ENCODE measurements at regions not wholly inside any gene's neighbourhood (a gene's known extent, or its start where the extent isn't known, plus 50 kb on each side); places are given as distances from the start of the nearest gene placed in this dataset.

GRCh38 chr3:146892041-146892440, 286.9 kb upstream of the PLSCR5 start:
- Mint-ChIP-seq H3K36me3 (no peaks in the 10 kb centered on the region), H3K27me3 (no peaks in the 10 kb centered on the region), H3K4me1 (no peaks in the 10 kb centered on the region), H3K27ac (no peak overlapping the region), H3K4me3 (no peak overlapping the region), H3K9me3 (peaks cover 0 to 6% (median 1%) of the 10 kb centered on the region in 7 donors)
- DNase-seq (no peak), ATAC-seq (ENCODE audit: low read depth in 2 of 2) (no peak)

- Mint-ChIP-seq H3K27ac (no peak overlapping the region), H3K4me1 (no peaks in the 10 kb centered on the region), H3K36me3 (no peaks in the 10 kb centered on the region), H3K4me3 (no peak overlapping the region), H3K27me3 (no peaks in the 10 kb centered on the region), H3K9me3 (peaks cover 0 to 10% (median 2%) of the 10 kb centered on the region in 7 donors)
- DNase-seq = no peak
- no peak for ATAC-seq (ENCODE audit: low read depth in 2 of 2)
Measured at GRCh38 chr3:146889626-146890025, 284.5 kb upstream of the PLSCR5 start.

- Mint-ChIP-seq H3K27me3 (no peaks in the 10 kb centered on the region), H3K27ac (no peak overlapping the region), H3K4me1 (no peaks in the 10 kb centered on the region), H3K9me3 (peaks cover 0 to 10% (median 0%) of the 10 kb centered on the region in 7 donors), H3K36me3 (no peaks in the 10 kb centered on the region), H3K4me3 (no peak overlapping the region)
- ATAC-seq (ENCODE audit: low read depth in 2 of 2) = no peak
- DNase-seq = no peak
Measured at GRCh38 chr3:146888176-146888575, 283.0 kb upstream of the PLSCR5 start.

GRCh38 chr3:146884721-146885120, 279.6 kb upstream of the PLSCR5 start:
- Mint-ChIP-seq H3K4me3 (no peak overlapping the region), H3K27me3 (no peaks in the 10 kb centered on the region), H3K9me3 (peaks cover 0 to 10% (median 2%) of the 10 kb centered on the region in 7 donors), H3K4me1 (no peaks in the 10 kb centered on the region), H3K27ac (no peak overlapping the region), H3K36me3 (no peaks in the 10 kb centered on the region)
- ATAC-seq (ENCODE audit: low read depth in 2 of 2) (no peak), DNase-seq (no peak)

GRCh38 chr3:146884296-146884695, 279.1 kb upstream of the PLSCR5 start:
- DNase-seq (no peak), ATAC-seq (ENCODE audit: low read depth in 2 of 2) (no peak)
- Mint-ChIP-seq H3K27me3 (no peaks in the 10 kb centered on the region), H3K4me1 (no peaks in the 10 kb centered on the region), H3K27ac (no peak overlapping the region), H3K4me3 (no peak overlapping the region), H3K9me3 (peaks cover 0 to 10% (median 2%) of the 10 kb centered on the region in 7 donors), H3K36me3 (no peaks in the 10 kb centered on the region)

GRCh38 chr3:146883288-146883687, 278.1 kb upstream of the PLSCR5 start:
- Mint-ChIP-seq H3K27me3 (no peaks in the 10 kb centered on the region), H3K4me1 (no peaks in the 10 kb centered on the region), H3K9me3 (peaks cover 0 to 10% (median 2%) of the 10 kb centered on the region in 7 donors), H3K27ac (no peak overlapping the region), H3K36me3 (no peaks in the 10 kb centered on the region), H3K4me3 (no peak overlapping the region)
- ATAC-seq (ENCODE audit: low read depth in 2 of 2) (no peak), DNase-seq (no peak)

GRCh38 chr3:146881966-146882760, 277.0 kb upstream of the PLSCR5 start:
- Mint-ChIP-seq H3K9me3 (peaks cover 0 to 5% (median 2%) of the 10 kb centered on the region in 7 donors), H3K4me1 (no peaks in the 10 kb centered on the region), H3K36me3 (no peaks in the 10 kb centered on the region), H3K27me3 (no peaks in the 10 kb centered on the region), H3K27ac (no peak overlapping the region), H3K4me3 (no peak overlapping the region)
- ATAC-seq (ENCODE audit: low read depth in 2 of 2) = no peak
- no peak for DNase-seq

- no peaks in the 10 kb centered on the region for H3K36me3 Mint-ChIP-seq
- H3K4me3 Mint-ChIP-seq = no peak overlapping the region
- DNase-seq (no peak), ATAC-seq (ENCODE audit: low read depth in 2 of 2) (no peak)
- no peaks in the 10 kb centered on the region for H3K27me3 Mint-ChIP-seq
- no peaks in the 10 kb centered on the region for H3K4me1 Mint-ChIP-seq
- H3K9me3 Mint-ChIP-seq = peaks cover 0 to 8% (median 0%) of the 10 kb centered on the region in 7 donors
- H3K27ac Mint-ChIP-seq = no peak overlapping the region
Measured at GRCh38 chr3:146881356-146881755, 276.2 kb upstream of the PLSCR5 start.

GRCh38 chr3:146873748-146874147, 268.6 kb upstream of the PLSCR5 start:
- H3K36me3 Mint-ChIP-seq = no peaks in the 10 kb centered on the region
- ATAC-seq (ENCODE audit: low read depth in 2 of 2) (no peak), DNase-seq (no peak)
- no peak overlapping the region for H3K4me3 Mint-ChIP-seq
- no peaks in the 10 kb centered on the region for H3K4me1 Mint-ChIP-seq
- peaks cover 8 to 42% (median 14%) of the 10 kb centered on the region in 7 donors for H3K9me3 Mint-ChIP-seq
- H3K27ac Mint-ChIP-seq = no peak overlapping the region
- H3K27me3 Mint-ChIP-seq = no peaks in the 10 kb centered on the region

- Mint-ChIP-seq H3K27ac (peak overlapping the region in 1 of 6 donors; percentile 24), H3K4me3 (no peak overlapping the region), H3K27me3 (no peaks in the 10 kb centered on the region), H3K4me1 (no peaks in the 10 kb centered on the region), H3K36me3 (no peaks in the 10 kb centered on the region), H3K9me3 (peaks cover 0 to 9% (median 1%) of the 10 kb centered on the region in 7 donors)
- no peak for DNase-seq
- no peak for ATAC-seq (ENCODE audit: low read depth in 2 of 2)
Measured at GRCh38 chr3:146865175-146865755, 260.1 kb upstream of the PLSCR5 start.

GRCh38 chr3:146861262-146861661, 256.1 kb upstream of the PLSCR5 start:
- Mint-ChIP-seq H3K9me3 (peaks cover 0 to 9% (median 1%) of the 10 kb centered on the region in 7 donors), H3K4me3 (no peak overlapping the region), H3K27me3 (no peaks in the 10 kb centered on the region), H3K4me1 (no peaks in the 10 kb centered on the region), H3K36me3 (no peaks in the 10 kb centered on the region), H3K27ac (no peak overlapping the region)
- ATAC-seq (ENCODE audit: low read depth in 2 of 2) = no peak
- DNase-seq = no peak

GRCh38 chr3:146854523-146854922, 249.4 kb upstream of the PLSCR5 start:
- no peak overlapping the region for H3K4me3 Mint-ChIP-seq
- no peaks in the 10 kb centered on the region for H3K36me3 Mint-ChIP-seq
- H3K27me3 Mint-ChIP-seq = no peaks in the 10 kb centered on the region
- no peaks in the 10 kb centered on the region for H3K4me1 Mint-ChIP-seq
- DNase-seq (no peak), ATAC-seq (ENCODE audit: low read depth in 2 of 2) (no peak)
- H3K27ac Mint-ChIP-seq = no peak overlapping the region
- peaks cover 0 to 6% (median 0%) of the 10 kb centered on the region in 7 donors for H3K9me3 Mint-ChIP-seq

GRCh38 chr3:146851665-146852064, 246.5 kb upstream of the PLSCR5 start:
- Mint-ChIP-seq H3K27ac (no peak overlapping the region), H3K27me3 (no peaks in the 10 kb centered on the region), H3K4me1 (no peaks in the 10 kb centered on the region), H3K4me3 (no peak overlapping the region), H3K36me3 (no peaks in the 10 kb centered on the region), H3K9me3 (peaks cover 0 to 6% (median 0%) of the 10 kb centered on the region in 7 donors)
- ATAC-seq (ENCODE audit: low read depth in 2 of 2) (no peak), DNase-seq (no peak)

- H3K27me3 Mint-ChIP-seq = no peaks in the 10 kb centered on the region
- DNase-seq (no peak), ATAC-seq (ENCODE audit: low read depth in 2 of 2) (no peak)
- H3K4me3 Mint-ChIP-seq = no peak overlapping the region
- no peaks in the 10 kb centered on the region for H3K36me3 Mint-ChIP-seq
- H3K9me3 Mint-ChIP-seq = peaks cover 0 to 5% (median 0%) of the 10 kb centered on the region in 7 donors
- no peak overlapping the region for H3K27ac Mint-ChIP-seq
- no peaks in the 10 kb centered on the region for H3K4me1 Mint-ChIP-seq
Measured at GRCh38 chr3:146845361-146845760, 240.2 kb upstream of the PLSCR5 start.

Measured in naive B cell (primary cell).